MM.1S (cell line): ENCODE measurements at regions not wholly inside any gene's neighbourhood (a gene's known extent, or its start where the extent isn't known, plus 50 kb on each side); places are given as distances from the start of the nearest gene placed in this dataset.
"Not testable (repeated sequence)": the region's sequence is repeated elsewhere in the genome, so short reads cannot be mapped to it uniquely, and the experiment has no call there.

Source experiments
- DNase-seq: peaks from one replicate; pipeline ENCODE4 v3.0.0-alpha.2; 2015
- H2AFZ ChIP-seq: fragments of 300-600 bp; sonication (generic); 2 replicates; pipeline ENCODE4 v1.6.0; 2016; ENCODE audit warnings: antibody characterized with exemption, low read length
- H3F3A ChIP-seq: fragments of 300-600 bp; sonication (generic); 2 replicates; pipeline ENCODE4 v1.6.1; 2016; ENCODE audit warnings: mild to moderate bottlenecking, antibody characterized with exemption, low read length, moderate library complexity, mixed read lengths; ENCODE audit not compliant: insufficient read depth
- H3K27ac ChIP-seq: fragments of 300-600 bp; sonication (generic); 2 replicates; pipeline ENCODE4 v1.5.1; 2016; ENCODE audit warnings: mild to moderate bottlenecking, low read length
- H3K27me3 ChIP-seq: fragments of 300-600 bp; sonication (generic); replicated peaks from 2 replicates; pipeline ENCODE4 v1.6.0; 2016; ENCODE audit warnings: low read length; ENCODE audit not compliant: insufficient read depth
- H3K36me3 ChIP-seq: fragments of 300-600 bp; sonication (generic); replicated peaks from 2 replicates; pipeline ENCODE4 v1.6.1; 2016; ENCODE audit warnings: mild to moderate bottlenecking, low read length, mixed read lengths; ENCODE audit not compliant: insufficient read depth
- H3K4me1 ChIP-seq: fragments of 300-600 bp; sonication (generic); 2 replicates; pipeline ENCODE4 v1.6.1; 2016; ENCODE audit warnings: low read length, mixed read lengths
- H3K4me2 ChIP-seq: fragments of 300-600 bp; sonication (generic); 2 replicates; pipeline ENCODE4 v1.6.0; 2016; ENCODE audit warnings: low read depth, low read length
- H3K4me3 ChIP-seq: fragments of 300-600 bp; sonication (generic); 2 replicates; pipeline ENCODE4 v1.5.1; 2016; ENCODE audit warnings: low read length, mixed read lengths
- H3K79me2 ChIP-seq: fragments of 300-600 bp; sonication (generic); 2 replicates; pipeline ENCODE4 v1.6.1; 2016; ENCODE audit warnings: mixed run types, low read length, mixed read lengths
- H3K9ac ChIP-seq: fragments of 300-600 bp; sonication (generic); 2 replicates; pipeline ENCODE4 v1.6.1; 2016; ENCODE audit warnings: low read length, mixed read lengths
- H3K9me2 ChIP-seq: fragments of 300-600 bp; sonication (generic); replicated peaks from 2 replicates; pipeline ENCODE4 v1.6.1; 2016; ENCODE audit warnings: mild to moderate bottlenecking, low read length, mixed read lengths; ENCODE audit not compliant: insufficient read depth
- H3K9me3 ChIP-seq: fragments of 300-600 bp; sonication (generic); replicated peaks from 2 replicates; pipeline ENCODE4 v1.6.1; 2016; ENCODE audit warnings: mild to moderate bottlenecking, low read length, mixed read lengths; ENCODE audit not compliant: insufficient read depth
- H4K20me1 ChIP-seq: fragments of 300-600 bp; sonication (generic); 2 replicates; pipeline ENCODE4 v1.6.1; 2016; ENCODE audit warnings: mild to moderate bottlenecking, low read length, moderate library complexity, mixed read lengths; ENCODE audit not compliant: insufficient read depth
- EZH2 ChIP-seq: fragments of 300-600 bp; sonication (generic); optimal IDR thresholded peaks from 2 replicates; pipeline ENCODE3; 2017; ENCODE audit warnings: low read depth, mild to moderate bottlenecking, antibody characterized with exemption, low read length, mixed read lengths
- EZH2phosphoT487 ChIP-seq: fragments of 300-600 bp; sonication (generic); IDR thresholded peaks from 2 replicates; pipeline ENCODE4 v1.6.1; 2018; ENCODE audit warnings: antibody characterized with exemption, low read length
- TF ChIP-seq, protein P1 (sequence below): fragments of 300-600 bp; sonication (generic); IDR thresholded peaks from 2 replicates; pipeline ENCODE4 v1.5.1; 2016; ENCODE audit warnings: antibody characterized with exemption, low read length, mixed read lengths

DNA sequence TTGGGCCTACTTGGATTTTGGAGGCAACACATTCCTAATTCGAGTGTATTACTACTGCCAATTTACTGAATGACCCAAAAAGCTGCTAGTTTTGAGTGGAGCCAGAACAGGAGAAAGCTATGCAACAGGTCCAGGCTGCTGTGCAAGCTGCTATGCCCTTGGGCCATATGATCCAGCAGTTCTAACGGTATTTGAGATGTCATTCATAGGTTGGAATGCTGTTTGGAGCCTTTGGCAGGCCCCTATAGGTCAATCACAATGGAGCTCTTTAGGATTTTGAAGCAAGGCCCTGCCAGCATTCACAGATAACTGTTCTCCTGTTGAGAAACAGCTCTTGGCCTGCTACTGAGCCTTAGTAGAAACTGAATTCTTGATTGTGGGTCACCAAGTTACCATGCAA lies 368.7 kb downstream of the CDH19 start:
- Histone ChIP-seq H2AFZ (no peak overlapping the region), H3K9me2 (no peaks in the 10 kb centered on the region), H3K27me3 (no peaks in the 10 kb centered on the region), H3K36me3 (no peaks in the 10 kb centered on the region), H3K4me2 (no peak overlapping the region), H3K9me3 (no peaks in the 10 kb centered on the region), H3K4me1 (no peaks in the 10 kb centered on the region), H3K4me3 (no peak overlapping the region), H3K9ac (no peak overlapping the region), H3K27ac (no peak overlapping the region), H3F3A (no peaks in the 10 kb centered on the region), H3K79me2 (no peaks in the 10 kb centered on the region), H4K20me1 (no peaks in the 10 kb centered on the region)
- no peak for TF ChIP-seq EZH2phosphoT487
- TF ChIP-seq, protein P1, sequence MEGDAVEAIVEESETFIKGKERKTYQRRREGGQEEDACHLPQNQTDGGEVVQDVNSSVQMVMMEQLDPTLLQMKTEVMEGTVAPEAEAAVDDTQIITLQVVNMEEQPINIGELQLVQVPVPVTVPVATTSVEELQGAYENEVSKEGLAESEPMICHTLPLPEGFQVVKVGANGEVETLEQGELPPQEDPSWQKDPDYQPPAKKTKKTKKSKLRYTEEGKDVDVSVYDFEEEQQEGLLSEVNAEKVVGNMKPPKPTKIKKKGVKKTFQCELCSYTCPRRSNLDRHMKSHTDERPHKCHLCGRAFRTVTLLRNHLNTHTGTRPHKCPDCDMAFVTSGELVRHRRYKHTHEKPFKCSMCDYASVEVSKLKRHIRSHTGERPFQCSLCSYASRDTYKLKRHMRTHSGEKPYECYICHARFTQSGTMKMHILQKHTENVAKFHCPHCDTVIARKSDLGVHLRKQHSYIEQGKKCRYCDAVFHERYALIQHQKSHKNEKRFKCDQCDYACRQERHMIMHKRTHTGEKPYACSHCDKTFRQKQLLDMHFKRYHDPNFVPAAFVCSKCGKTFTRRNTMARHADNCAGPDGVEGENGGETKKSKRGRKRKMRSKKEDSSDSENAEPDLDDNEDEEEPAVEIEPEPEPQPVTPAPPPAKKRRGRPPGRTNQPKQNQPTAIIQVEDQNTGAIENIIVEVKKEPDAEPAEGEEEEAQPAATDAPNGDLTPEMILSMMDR: no peak
- TF ChIP-seq EZH2: no peak
- DNase-seq: no peak

DNA sequence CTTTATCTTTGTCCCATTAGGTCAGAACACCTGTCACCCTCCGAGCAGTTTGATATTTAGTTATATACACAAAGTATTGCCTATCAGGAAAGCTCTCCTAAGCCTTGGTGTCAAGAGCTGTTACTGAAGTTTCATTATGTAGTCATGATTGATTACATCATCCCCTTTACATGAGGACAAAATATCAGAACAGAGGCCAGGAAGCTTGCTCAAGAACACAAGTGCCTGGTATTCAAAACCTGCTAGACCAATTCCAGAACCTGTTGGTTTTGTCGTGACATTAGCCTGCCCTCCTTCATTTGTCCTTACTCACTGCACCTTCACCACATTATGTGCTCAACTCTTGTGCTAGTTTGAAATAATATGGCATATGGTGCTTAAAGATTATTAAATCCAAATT lies 377.1 kb downstream of the CDH19 start:
- H3K4me3 ChIP-seq: no peak overlapping the region
- no peak overlapping the region for H3K9ac ChIP-seq
- H3K27ac ChIP-seq: no peak overlapping the region
- no peaks in the 10 kb centered on the region for H3F3A ChIP-seq
- no peaks in the 10 kb centered on the region for H3K9me2 ChIP-seq
- no peaks in the 10 kb centered on the region for H3K79me2 ChIP-seq
- TF ChIP-seq, protein P1: no peak
- no peak for TF ChIP-seq EZH2
- no peak for TF ChIP-seq EZH2phosphoT487
- H3K36me3 ChIP-seq: no peaks in the 10 kb centered on the region
- H3K4me2 ChIP-seq: no peak overlapping the region
- no peaks in the 10 kb centered on the region for H3K27me3 ChIP-seq
- H3K9me3 ChIP-seq: no peaks in the 10 kb centered on the region
- no peak overlapping the region for H2AFZ ChIP-seq
- DNase-seq: no peak
- H4K20me1 ChIP-seq: no peaks in the 10 kb centered on the region
- H3K4me1 ChIP-seq: no peaks in the 10 kb centered on the region

DNA sequence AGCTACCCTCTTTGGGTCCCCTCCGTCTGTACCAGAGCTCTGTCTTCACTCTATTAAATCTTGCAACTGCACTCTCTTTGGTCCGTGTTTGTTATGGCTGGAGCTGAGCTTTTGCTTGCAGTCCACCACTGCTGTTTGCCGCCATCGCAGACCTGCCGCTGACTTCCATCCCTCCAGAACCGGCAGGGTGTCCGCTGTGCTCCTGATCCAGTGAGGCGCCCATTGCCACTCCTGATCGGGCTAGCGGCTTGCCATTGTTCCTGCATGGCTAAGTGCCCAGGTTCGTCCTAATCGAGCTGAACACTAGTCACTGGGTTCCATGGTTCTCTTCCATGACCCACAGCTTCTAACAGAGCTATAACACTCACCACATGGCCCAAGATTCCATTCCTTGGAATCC lies 380.6 kb downstream of the CDH19 start:
- not testable (repeated sequence) for H3K4me2 ChIP-seq, DNase-seq, H3K27ac ChIP-seq, H3K27me3 ChIP-seq, H2AFZ ChIP-seq, H3F3A ChIP-seq, H3K4me1 ChIP-seq, H3K9ac ChIP-seq, H3K9me3 ChIP-seq, H3K9me2 ChIP-seq, H4K20me1 ChIP-seq, H3K79me2 ChIP-seq, H3K36me3 ChIP-seq, H3K4me3 ChIP-seq

DNA sequence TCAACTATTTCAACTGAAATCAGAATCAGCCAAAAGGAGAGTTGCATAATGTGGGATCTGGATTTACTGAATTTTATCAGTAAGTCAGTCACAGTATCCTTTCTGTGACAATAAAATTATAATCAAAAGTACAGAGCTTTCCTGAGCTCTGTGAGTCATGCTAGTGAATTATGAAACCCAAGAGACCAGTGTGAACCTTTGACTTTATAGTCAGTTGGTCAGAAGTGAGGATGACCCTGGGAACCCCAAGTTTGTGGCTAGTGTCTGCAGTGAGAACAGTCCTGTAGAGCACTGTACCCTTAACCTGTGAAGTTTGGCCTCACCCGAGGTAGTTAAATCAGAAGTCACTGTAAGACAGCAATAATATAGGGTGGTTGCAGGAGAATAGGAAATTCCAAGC lies 381.7 kb downstream of the CDH19 start:
- Histone ChIP-seq H2AFZ (no peak overlapping the region), H3K4me3 (no peak overlapping the region), H3K27me3 (no peaks in the 10 kb centered on the region), H3K9me3 (no peaks in the 10 kb centered on the region), H3K79me2 (no peaks in the 10 kb centered on the region), H3K4me1 (no peaks in the 10 kb centered on the region), H3F3A (no peaks in the 10 kb centered on the region), H3K4me2 (no peak overlapping the region), H3K27ac (no peak overlapping the region), H3K36me3 (no peaks in the 10 kb centered on the region), H4K20me1 (no peaks in the 10 kb centered on the region), H3K9ac (no peak overlapping the region), H3K9me2 (no peaks in the 10 kb centered on the region)
- TF ChIP-seq EZH2phosphoT487 (no peak), EZH2 (no peak)
- TF ChIP-seq, protein P1: no peak
- DNase-seq: no peak
